Neutrophil (primary cell): ENCODE measurements at regions not wholly inside any gene's neighbourhood (a gene's known extent, or its start where the extent isn't known, plus 50 kb on each side); places are given as distances from the start of the nearest gene placed in this dataset.

Experiments
- H3K27ac ChIP-seq: fragments of 200-600 bp; sonication (generic); 2 replicates; pipeline ENCODE4 v1.5.1; 2016; ENCODE audit warnings: mild to moderate bottlenecking, moderate library complexity
- H3K27me3 ChIP-seq: fragments of 200-600 bp; sonication (generic); 2 replicates; pipeline ENCODE4 v1.6.0; 2016; ENCODE audit warnings: mild to moderate bottlenecking
- H3K36me3 ChIP-seq: fragments of 200-600 bp; sonication (generic); 2 replicates; pipeline ENCODE4 v1.5.1; 2017
- H3K4me1 ChIP-seq, 2 experiments: fragments of 200-600 bp in 1 of 2; sonication (generic) in 1 of 2; 1 replicate in 1 of 2; 2 replicates in 1 of 2; pipeline versions ENCODE4 v1.5.1 to v1.6.1; 2013 to 2016; ENCODE audit warnings: low read depth in 1 of 2, low read length in 1 of 2, mild to moderate bottlenecking in 1 of 2, moderate library complexity in 1 of 2; ENCODE audit not compliant: control insufficient read depth in 1 of 2, insufficient read depth in 1 of 2
- H3K4me3 ChIP-seq, 2 experiments: fragments of 200-600 bp in 1 of 2; sonication (generic) in 1 of 2; 1 replicate in 1 of 2; 2 replicates in 1 of 2; pipeline ENCODE4 v1.5.1; 2013 to 2016; ENCODE audit warnings: low read depth in 1 of 2, low read length in 1 of 2, mild to moderate bottlenecking in 1 of 2, moderate library complexity in 1 of 2
- H3K9me3 ChIP-seq: fragments of 200-600 bp; sonication (generic); 2 replicates; pipeline ENCODE4 v1.5.1; 2016
- TF ChIP-seq, protein P1 (sequence below): fragments of 200-600 bp; sonication (generic); IDR thresholded peaks from 2 replicates; pipeline ENCODE4 v1.5.1; 2016; ENCODE audit warnings: antibody characterized with exemption

GRCh38 chr3:102176333-102177050, 258.3 kb upstream of the ZPLD1 start:
- TF ChIP-seq, protein P1, sequence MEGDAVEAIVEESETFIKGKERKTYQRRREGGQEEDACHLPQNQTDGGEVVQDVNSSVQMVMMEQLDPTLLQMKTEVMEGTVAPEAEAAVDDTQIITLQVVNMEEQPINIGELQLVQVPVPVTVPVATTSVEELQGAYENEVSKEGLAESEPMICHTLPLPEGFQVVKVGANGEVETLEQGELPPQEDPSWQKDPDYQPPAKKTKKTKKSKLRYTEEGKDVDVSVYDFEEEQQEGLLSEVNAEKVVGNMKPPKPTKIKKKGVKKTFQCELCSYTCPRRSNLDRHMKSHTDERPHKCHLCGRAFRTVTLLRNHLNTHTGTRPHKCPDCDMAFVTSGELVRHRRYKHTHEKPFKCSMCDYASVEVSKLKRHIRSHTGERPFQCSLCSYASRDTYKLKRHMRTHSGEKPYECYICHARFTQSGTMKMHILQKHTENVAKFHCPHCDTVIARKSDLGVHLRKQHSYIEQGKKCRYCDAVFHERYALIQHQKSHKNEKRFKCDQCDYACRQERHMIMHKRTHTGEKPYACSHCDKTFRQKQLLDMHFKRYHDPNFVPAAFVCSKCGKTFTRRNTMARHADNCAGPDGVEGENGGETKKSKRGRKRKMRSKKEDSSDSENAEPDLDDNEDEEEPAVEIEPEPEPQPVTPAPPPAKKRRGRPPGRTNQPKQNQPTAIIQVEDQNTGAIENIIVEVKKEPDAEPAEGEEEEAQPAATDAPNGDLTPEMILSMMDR, result no peak
- Histone ChIP-seq H3K27me3 (peaks cover 10% of the 10 kb centered on the region), H3K36me3 (no peaks in the 10 kb centered on the region), H3K27ac (no peak overlapping the region), H3K9me3 (no peaks in the 10 kb centered on the region), H3K4me3 (no peak overlapping the region), H3K4me1 (peaks cover 0 to 8% of the 10 kb centered on the region in 2 experiments)

GRCh38 chr3:102177075-102177755, 257.6 kb upstream of the ZPLD1 start:
- no peak overlapping the region for H3K4me3 ChIP-seq
- H3K27ac ChIP-seq, result no peak overlapping the region
- H3K4me1 ChIP-seq, result peaks cover 0 to 8% of the 10 kb centered on the region in 2 experiments
- H3K9me3 ChIP-seq, result no peaks in the 10 kb centered on the region
- TF ChIP-seq, protein P1, result no peak
- peaks cover 10% of the 10 kb centered on the region for H3K27me3 ChIP-seq
- no peaks in the 10 kb centered on the region for H3K36me3 ChIP-seq

- no peaks in the 10 kb centered on the region for H3K36me3 ChIP-seq
- H3K4me1 ChIP-seq, result peaks cover 0 to 12% of the 10 kb centered on the region in 2 experiments
- no peak overlapping the region for H3K4me3 ChIP-seq
- peaks cover 10% of the 10 kb centered on the region for H3K27me3 ChIP-seq
- H3K27ac ChIP-seq, result no peak overlapping the region
- H3K9me3 ChIP-seq, result no peaks in the 10 kb centered on the region
- TF ChIP-seq, protein P1, result no peak
Measured at GRCh38 chr3:102178817-102179216, 256.0 kb upstream of the ZPLD1 start.

DNA sequence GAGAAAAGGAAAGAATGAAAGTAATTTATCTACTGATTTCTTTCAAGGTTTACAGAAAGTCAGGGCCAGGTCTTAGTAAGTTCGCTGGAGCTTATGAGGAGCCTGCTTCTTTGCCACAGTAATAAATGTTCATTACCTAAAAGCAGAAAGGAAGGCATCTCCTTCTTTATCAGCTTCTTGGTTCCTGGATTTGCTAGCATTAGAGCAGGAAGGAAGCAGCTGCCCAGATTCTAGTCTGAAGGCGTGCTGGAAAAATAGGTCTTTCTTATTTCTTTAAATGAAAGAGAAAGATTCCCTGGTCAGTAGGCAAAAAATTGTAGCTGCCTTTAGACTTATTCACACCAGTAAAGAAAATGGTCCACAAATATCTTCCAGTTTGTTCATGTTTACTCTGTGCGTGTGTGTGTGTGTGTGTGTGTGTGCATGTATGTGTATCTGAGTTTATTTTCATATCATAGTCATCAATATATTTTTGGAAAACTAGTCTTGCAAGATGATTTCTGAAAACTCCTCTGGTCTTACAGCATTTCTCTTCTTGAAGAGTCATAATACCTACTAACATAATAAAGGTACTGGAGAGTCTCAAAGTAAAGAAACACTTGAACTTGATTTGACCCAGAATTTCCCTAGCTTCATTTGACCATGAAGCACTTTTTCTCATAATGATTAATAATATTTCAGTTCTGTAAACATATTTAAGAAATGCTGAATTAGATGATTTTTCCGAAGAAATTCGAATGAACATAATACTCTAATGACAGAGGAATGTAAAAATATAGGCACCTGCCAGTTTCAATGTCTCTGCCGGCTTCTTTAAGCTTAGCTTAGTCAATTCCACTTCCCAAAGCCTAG, 255.3 kb upstream of the ZPLD1 start:
- Histone ChIP-seq H3K27ac (no peak overlapping the region), H3K4me3 (no peak overlapping the region), H3K9me3 (no peaks in the 10 kb centered on the region), H3K36me3 (no peaks in the 10 kb centered on the region), H3K27me3 (peaks cover 10% of the 10 kb centered on the region), H3K4me1 (peaks cover 0 to 12% of the 10 kb centered on the region in 2 experiments)
- TF ChIP-seq, protein P1, result no peak

DNA sequence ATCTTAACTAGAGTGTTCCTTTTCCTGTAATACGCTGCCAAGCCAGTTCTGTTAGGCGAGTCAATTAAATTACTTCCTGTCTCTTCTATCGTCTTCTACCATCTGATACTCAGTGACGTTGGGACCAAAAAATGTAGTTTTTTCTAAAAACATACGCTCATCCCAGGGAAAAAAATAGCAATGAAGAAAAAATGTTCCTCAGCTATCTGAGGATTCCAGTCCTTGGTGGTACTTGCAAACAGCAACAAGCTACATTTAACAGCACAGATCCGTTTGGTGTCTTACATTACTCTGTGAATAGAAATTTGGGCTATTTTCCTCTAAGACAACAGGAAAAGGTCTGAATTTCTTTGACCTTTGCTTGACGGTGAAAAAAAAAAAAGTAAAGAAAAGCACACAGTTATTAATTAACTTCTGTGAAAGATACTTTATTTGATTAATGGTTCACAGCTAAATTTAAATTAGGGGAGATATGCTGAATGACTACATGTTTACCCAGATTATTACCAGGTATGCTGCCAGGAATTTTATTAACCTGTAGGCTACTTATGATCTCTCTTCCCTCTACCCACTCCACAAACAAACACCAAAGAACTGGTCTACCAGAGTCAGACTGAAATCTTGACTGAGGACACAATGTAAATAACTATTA, 254.4 kb upstream of the ZPLD1 start:
- Histone ChIP-seq H3K4me3 (no peak overlapping the region), H3K4me1 (peaks cover 0 to 12% of the 10 kb centered on the region in 2 experiments)

More for the DNA sequence above, 254.4 kb upstream of the ZPLD1 start:
- Histone ChIP-seq H3K27me3 (peaks cover 10% of the 10 kb centered on the region), H3K27ac (no peak overlapping the region), H3K36me3 (no peaks in the 10 kb centered on the region), H3K9me3 (no peaks in the 10 kb centered on the region)
- TF ChIP-seq, protein P1, result no peak
